ENCODE measurements at regions not wholly inside any gene's neighbourhood (a gene's known extent, or its start where the extent isn't known, plus 50 kb on each side); places are given as distances from the start of the nearest gene placed in this dataset.

DNA sequence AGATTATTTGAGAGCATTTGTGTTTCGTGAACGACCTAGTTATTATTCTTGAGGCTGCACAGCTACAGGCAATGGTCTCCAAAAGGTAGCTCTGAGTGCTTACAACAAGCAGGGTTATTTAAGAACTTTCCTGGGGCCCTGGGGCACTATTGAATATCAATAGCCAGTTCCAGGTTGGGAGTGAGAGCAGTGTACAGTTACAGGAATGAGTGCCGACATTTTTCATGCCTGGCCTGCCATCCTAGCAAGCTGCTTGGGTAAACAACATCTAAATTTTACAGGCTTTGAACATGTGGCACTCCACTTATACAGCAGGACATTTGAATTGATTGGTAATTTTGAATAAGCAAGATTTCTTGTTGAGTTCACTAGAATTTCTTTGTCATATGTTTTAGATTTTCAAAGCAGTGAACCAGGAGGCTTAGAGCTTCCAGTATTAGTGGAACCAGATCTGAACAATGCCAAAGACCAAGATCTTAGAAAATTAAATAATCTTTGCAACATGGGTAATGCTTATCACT lies 171.9 kb upstream of the GDNF start:
- no peak for DNase-seq (ENCODE audit: low spot score)
- Histone ChIP-seq H4K20me1 (ENCODE audit: insufficient read depth, low read length) (no peaks in the 10 kb centered on the region), H3K4me2 (ENCODE audit: low read length) (no peak overlapping the region), H3K4me3 (ENCODE audit: low read depth, low read length, poor library complexity, severe bottlenecking) (no peak overlapping the region), H3K9me3 (ENCODE audit: low read length) (no peaks in the 10 kb centered on the region), H2AFZ (ENCODE audit: low read length) (no peak overlapping the region), H3K9me2 (ENCODE audit: insufficient read depth, low read length) (no peaks in the 10 kb centered on the region), H3K79me2 (ENCODE audit: insufficient read depth, low read depth, low read length) (no peaks in the 10 kb centered on the region), H3K27ac (ENCODE audit: low read depth, low read length, poor library complexity, severe bottlenecking) (no peak overlapping the region), H3K36me3 (ENCODE audit: insufficient read depth, low read length) (no peaks in the 10 kb centered on the region), H3K4me1 (ENCODE audit: insufficient read depth, low read length, poor library complexity, severe bottlenecking) (no peaks in the 10 kb centered on the region)
- no peak for TF ChIP-seq EZH2phosphoT487 (IDR thresholded peaks at IDR 0.05; ENCODE audit: borderline replicate concordance, low read depth, low read length)
- TF ChIP-seq CTCF (conservative IDR thresholded peaks at IDR 0.05; ENCODE audit: low read length): no peak
- intact Hi-C loops (cut with micrococcal nuclease; ENCODE audit: unreplicated experiment): no loop called here
- ChIA-PET CTCF (ENCODE audit: unreplicated experiment) (no interaction called here), POLR2A (no interaction called here)
- no TSS peak for BruUV-seq (replicated peaks)

GRCh38 chr5:38009749-38010358 lies 170.0 kb upstream of the GDNF start:
- intact Hi-C loops (cut with micrococcal nuclease; ENCODE audit: unreplicated experiment): no loop called here
- CTCF ChIA-PET (ENCODE audit: unreplicated experiment): no interaction called here
- Histone ChIP-seq H3K4me3 (ENCODE audit: low read depth, low read length, poor library complexity, severe bottlenecking) (no peak overlapping the region), H3K9me2 (ENCODE audit: insufficient read depth, low read length) (no peaks in the 10 kb centered on the region), H3K4me2 (ENCODE audit: low read length) (no peak overlapping the region), H3K79me2 (ENCODE audit: insufficient read depth, low read depth, low read length) (no peaks in the 10 kb centered on the region), H3K4me1 (ENCODE audit: insufficient read depth, low read length, poor library complexity, severe bottlenecking) (no peaks in the 10 kb centered on the region), H3K9me3 (ENCODE audit: low read length) (no peaks in the 10 kb centered on the region), H2AFZ (ENCODE audit: low read length) (no peak overlapping the region), H3K27ac (ENCODE audit: low read depth, low read length, poor library complexity, severe bottlenecking) (no peak overlapping the region), H3K36me3 (ENCODE audit: insufficient read depth, low read length) (no peaks in the 10 kb centered on the region), H4K20me1 (ENCODE audit: insufficient read depth, low read length) (no peaks in the 10 kb centered on the region)
- POLR2A ChIA-PET: no interaction called here
- no TSS peak for BruUV-seq (replicated peaks)
- no peak for TF ChIP-seq EZH2phosphoT487 (IDR thresholded peaks at IDR 0.05; ENCODE audit: borderline replicate concordance, low read depth, low read length)
- no peak for TF ChIP-seq CTCF (conservative IDR thresholded peaks at IDR 0.05; ENCODE audit: low read length)
- DNase-seq (ENCODE audit: low spot score): no peak

GRCh38 chr5:38008198-38008597 lies 168.4 kb upstream of the GDNF start:
- no peaks in the 10 kb centered on the region for H3K79me2 ChIP-seq (ENCODE audit: insufficient read depth, low read depth, low read length)
- no peak overlapping the region for H3K4me2 ChIP-seq (ENCODE audit: low read length)
- DNase-seq (ENCODE audit: low spot score): no peak
- POLR2A ChIA-PET: no interaction called here
- no peak overlapping the region for H3K4me3 ChIP-seq (ENCODE audit: low read depth, low read length, poor library complexity, severe bottlenecking)
- H3K9me2 ChIP-seq (ENCODE audit: insufficient read depth, low read length): no peaks in the 10 kb centered on the region
- H2AFZ ChIP-seq (ENCODE audit: low read length): no peak overlapping the region
- BruUV-seq (replicated peaks): no TSS peak
- no peaks in the 10 kb centered on the region for H4K20me1 ChIP-seq (ENCODE audit: insufficient read depth, low read length)
- CTCF ChIA-PET (ENCODE audit: unreplicated experiment): no interaction called here
- H3K4me1 ChIP-seq (ENCODE audit: insufficient read depth, low read length, poor library complexity, severe bottlenecking): no peaks in the 10 kb centered on the region
- intact Hi-C loops (cut with micrococcal nuclease; ENCODE audit: unreplicated experiment): no loop called here
- H3K9me3 ChIP-seq (ENCODE audit: low read length): no peaks in the 10 kb centered on the region
- TF ChIP-seq CTCF (conservative IDR thresholded peaks at IDR 0.05; ENCODE audit: low read length) (no peak), EZH2phosphoT487 (IDR thresholded peaks at IDR 0.05; ENCODE audit: borderline replicate concordance, low read depth, low read length) (no peak)
- H3K36me3 ChIP-seq (ENCODE audit: insufficient read depth, low read length): no peaks in the 10 kb centered on the region
- H3K27ac ChIP-seq (ENCODE audit: low read depth, low read length, poor library complexity, severe bottlenecking): no peak overlapping the region

Data from OCI-LY7 (cell line).